WTC11 (cell line): ENCODE measurements at regions not wholly inside any gene's neighbourhood (a gene's known extent, or its start where the extent isn't known, plus 50 kb on each side); places are given as distances from the start of the nearest gene placed in this dataset.

Experiments
- ATAC-seq: fragments of 200-7000 bp; cut with Tn5 transposase; 2 replicates; pipeline ENCODE4 v1.10.0; 2021; ENCODE audit warnings: mild to moderate bottlenecking, moderate library complexity
- CTCF ChIA-PET: fragments of 300-600 bp; sonication (Branson Sonifier 250); formaldehyde crosslinking; loops from one replicate; lab custom pipeline; 2021; ENCODE audit warnings: antibody characterized with exemption; lab: Charles Lee
- POLR2A ChIA-PET: fragments of 350-600 bp; sonication (Branson Sonifier 250); formaldehyde crosslinking; loops from one replicate; lab custom pipeline; 2021; ENCODE audit warnings: antibody characterized with exemption; lab: Charles Lee
- DNase-seq: peaks from one replicate; pipeline ENCODE4 v3.0.0; 2021; ENCODE audit warnings: low spot score
- H3K27ac Mint-ChIP-seq: 2 replicates; pipeline ENCODE4 v1.8.0; 2021; ENCODE audit warnings: mixed read lengths
- H3K27me3 Mint-ChIP-seq: 2 replicates; pipeline ENCODE4 v1.8.0; 2021; ENCODE audit warnings: low read depth, mild to moderate bottlenecking, moderate library complexity, mixed read lengths
- H3K36me3 Mint-ChIP-seq: 2 replicates; pipeline ENCODE4 v1.8.0; 2021; ENCODE audit warnings: mixed read lengths
- H3K4me1 Mint-ChIP-seq: 2 replicates; pipeline ENCODE4 v1.8.0; 2022; ENCODE audit warnings: mixed read lengths
- H3K4me3 Mint-ChIP-seq: 2 replicates; pipeline ENCODE4 v1.8.0; 2021; ENCODE audit warnings: mild to moderate bottlenecking, moderate library complexity, mixed read lengths
- H3K9me3 Mint-ChIP-seq: 2 replicates; pipeline ENCODE4 v1.8.0; 2021; ENCODE audit warnings: mixed read lengths
- CTCF ChIP-seq: fragments of 200-600 bp; IDR thresholded peaks from 2 replicates; pipeline ENCODE4 v1.8.0; 2022; ENCODE audit warnings: antibody characterized with exemption
- E2F1 ChIP-seq: sonication (generic); formaldehyde crosslinking; IDR thresholded peaks from 2 replicates; pipeline ENCODE4 v1.8.0; 2022; ENCODE audit warnings: mild to moderate bottlenecking, missing genetic modification reagents
- E2F5 ChIP-seq: sonication (generic); formaldehyde crosslinking; IDR thresholded peaks from 2 replicates; pipeline ENCODE4 v1.8.1; 2022; ENCODE audit warnings: mild to moderate bottlenecking, moderate library complexity, missing genetic modification reagents
- ERG ChIP-seq: fragments of 250-450 bp; sonication (Bioruptor Pico); IDR thresholded peaks from 2 replicates; pipeline ENCODE4 v1.8.0; 2021; ENCODE audit warnings: mild to moderate bottlenecking
- FOXK1 ChIP-seq: sonication (generic); formaldehyde crosslinking; IDR thresholded peaks from 2 replicates; pipeline ENCODE4 v1.8.0; 2022; ENCODE audit warnings: mild to moderate bottlenecking, moderate library complexity, missing genetic modification reagents
- GRHL2 ChIP-seq: fragments of 250-450 bp; sonication (Bioruptor Pico); IDR thresholded peaks from 2 replicates; pipeline ENCODE4 v1.8.0; 2022; ENCODE audit warnings: mild to moderate bottlenecking, moderate library complexity; ENCODE audit not compliant: insufficient replicate concordance, severe bottlenecking
- HMGA2 ChIP-seq: fragments of 250-450 bp; sonication (Bioruptor Pico); IDR thresholded peaks from 2 replicates; pipeline ENCODE4 v1.4.0; 2021; ENCODE audit warnings: mild to moderate bottlenecking, moderate library complexity
- NFYB ChIP-seq: sonication (generic); formaldehyde crosslinking; conservative IDR thresholded peaks from 2 replicates; pipeline ENCODE4 v1.8.0; 2022; ENCODE audit warnings: low read depth, missing genetic modification reagents
- NR3C1 ChIP-seq: sonication (generic); formaldehyde crosslinking; conservative IDR thresholded peaks from 2 replicates; pipeline ENCODE4 v1.8.1; 2023; ENCODE audit warnings: low read depth, mild to moderate bottlenecking, missing genetic modification reagents
- SMAD3 ChIP-seq: sonication (generic); formaldehyde crosslinking; IDR thresholded peaks from 2 replicates; pipeline ENCODE4 v1.8.0; 2022; ENCODE audit warnings: missing genetic modification reagents, mild to moderate bottlenecking, borderline replicate concordance
- SOX15 ChIP-seq: fragments of 250-450 bp; sonication (Bioruptor Pico); IDR thresholded peaks from 2 replicates; pipeline ENCODE4 v1.9.0; 2021; ENCODE audit warnings: mild to moderate bottlenecking
- STAT6 ChIP-seq: sonication (generic); formaldehyde crosslinking; conservative IDR thresholded peaks from 2 replicates; pipeline ENCODE4 v1.8.1; 2023; ENCODE audit warnings: mild to moderate bottlenecking, low read depth, missing genetic modification reagents, moderate library complexity
- ZBTB43 ChIP-seq: sonication (generic); formaldehyde crosslinking; IDR thresholded peaks from 2 replicates; pipeline ENCODE4 v1.8.1; 2023; ENCODE audit warnings: mild to moderate bottlenecking, missing genetic modification reagents
- ZNF263 ChIP-seq: sonication (generic); formaldehyde crosslinking; IDR thresholded peaks from 2 replicates; pipeline ENCODE4 v1.8.1; 2022; ENCODE audit warnings: low read depth, mild to moderate bottlenecking, moderate library complexity, missing genetic modification reagents
- ZNF425 ChIP-seq: fragments of 250-450 bp; sonication (Bioruptor Pico); conservative IDR thresholded peaks from 2 replicates; pipeline ENCODE4 v1.9.0; 2021; ENCODE audit warnings: mild to moderate bottlenecking
- ZNF671 ChIP-seq: fragments of 250-450 bp; sonication (Bioruptor Pico); IDR thresholded peaks from 2 replicates; pipeline ENCODE4 v1.8.0; 2021; ENCODE audit warnings: mild to moderate bottlenecking

- H3K9me3 Mint-ChIP-seq = 0 out of 2 replicates have a peak, but pooled peaks cover 8% of the 10 kb centered on the region
- no peak for TF ChIP-seq ERG (CRISPR knock-in tag)
- TF ChIP-seq ZNF671 (CRISPR knock-in tag) = no peak
- TF ChIP-seq ZNF263 = no peak
- no peak for TF ChIP-seq ZBTB43 (CRISPR knock-in tag)
- TF ChIP-seq SMAD3 (CRISPR knock-in tag) = no peak
- no peak for TF ChIP-seq HMGA2 (CRISPR knock-in tag)
- no peak for TF ChIP-seq E2F5 (CRISPR knock-in tag)
- TF ChIP-seq E2F1 = no peak
- TF ChIP-seq CTCF = no peak
- no peak for TF ChIP-seq ZNF425
- no peak for TF ChIP-seq STAT6 (CRISPR knock-in tag)
- no peak for TF ChIP-seq GRHL2 (CRISPR knock-in tag)
- TF ChIP-seq NR3C1 (CRISPR knock-in tag) = no peak
- no peak for TF ChIP-seq FOXK1 (CRISPR knock-in tag)
- TF ChIP-seq SOX15 (CRISPR knock-in tag) = no peak
- no peak for TF ChIP-seq NFYB (CRISPR knock-in tag)
- ATAC-seq (no peak), DNase-seq (no peak)
- ChIA-PET CTCF (no interaction called here), POLR2A (no interaction called here)
- H3K4me3 Mint-ChIP-seq = no peak overlapping the region
- H3K27me3 Mint-ChIP-seq = no peaks in the 10 kb centered on the region
- H3K27ac Mint-ChIP-seq = no peak overlapping the region
- no peaks in the 10 kb centered on the region for H3K36me3 Mint-ChIP-seq
- H3K4me1 Mint-ChIP-seq = peaks cover 10% of the 10 kb centered on the region
These were observed 2358.0 kb downstream of the ARAP2 start for GRCh38 chr4:33886356-33886755.
